Fibroblast of skin of scalp (primary cell): ENCODE measurements at regions not wholly inside any gene's neighbourhood (a gene's known extent, or its start where the extent isn't known, plus 50 kb on each side); places are given as distances from the start of the nearest gene placed in this dataset.
"Not testable (repeated sequence)": the region's sequence is repeated elsewhere in the genome, so short reads cannot be mapped to it uniquely, and the experiment has no call there.

Experiments used
- DNase-seq: peaks from one replicate; pipeline ENCODE4 v3.0.0-alpha.2; 2013

GRCh38 chr1:166507347-166507746 is 331.9 kb upstream of the POGK start:
- DNase-seq: no peak

- no peak for DNase-seq
Observed at GRCh38 chr1:166511761-166512160, 327.5 kb upstream of the POGK start.

DNA sequence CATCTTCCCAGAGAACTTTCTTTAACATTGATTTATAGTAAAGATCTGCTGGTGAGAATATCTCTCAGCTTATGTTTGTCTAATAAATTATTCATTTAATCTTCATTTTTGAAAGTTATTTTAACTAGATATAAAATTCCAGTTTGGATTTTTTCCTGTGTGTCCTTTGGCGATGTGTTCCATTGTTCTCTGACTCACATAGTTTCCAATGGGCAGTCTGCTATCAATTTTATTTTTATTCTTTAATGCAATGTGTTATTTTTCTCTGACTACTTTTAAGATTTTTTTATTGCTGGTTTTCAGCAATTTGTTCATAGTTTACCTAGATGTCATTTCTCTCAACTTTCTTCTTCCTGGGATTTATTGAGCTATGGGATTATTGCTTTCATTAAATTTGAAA is 325.2 kb upstream of the POGK start:
- no peak for DNase-seq

- DNase-seq: no peak
Observed at GRCh38 chr1:166527752-166528151, 311.5 kb upstream of the POGK start.

GRCh38 chr1:166538646-166539045 is 300.6 kb upstream of the POGK start:
- DNase-seq: no peak

DNA sequence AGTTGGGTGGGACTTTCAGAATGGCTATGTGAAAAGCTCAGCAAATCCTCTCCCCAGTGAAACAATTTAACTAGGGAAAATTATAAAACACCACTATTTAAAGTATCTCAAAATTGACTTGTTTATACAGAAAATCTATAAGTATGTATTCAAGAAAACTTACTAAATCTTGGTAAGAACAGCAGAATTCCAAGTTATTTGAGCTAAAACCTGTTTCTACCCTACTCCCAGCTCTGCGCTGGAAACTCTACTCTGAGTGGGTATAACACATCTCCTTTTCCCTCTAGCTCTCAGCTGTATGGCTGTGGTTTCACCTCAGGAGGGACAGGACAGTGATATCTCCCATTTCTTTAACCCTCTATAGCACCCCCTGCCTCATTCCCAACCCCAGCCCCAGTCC is 295.2 kb upstream of the POGK start:
- DNase-seq: no peak

DNA sequence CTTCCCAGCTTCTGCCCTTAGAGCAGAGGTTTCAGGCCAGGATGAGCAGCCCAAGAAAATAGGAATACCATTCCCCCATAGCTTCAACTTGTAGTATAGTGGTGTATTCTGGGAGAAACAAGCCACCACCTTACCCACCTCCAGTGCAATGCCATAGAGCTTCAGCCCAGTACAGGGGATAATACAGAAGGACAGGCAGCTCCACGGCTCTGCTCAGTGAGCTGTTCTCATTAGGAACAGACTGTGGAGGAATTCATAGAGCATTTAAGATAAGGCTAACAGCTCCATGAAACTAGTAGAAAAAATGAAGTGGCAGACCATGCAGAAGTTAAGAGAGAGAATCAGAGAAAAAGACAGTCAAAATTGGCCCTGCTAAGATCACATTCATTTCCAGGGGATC is 294.7 kb upstream of the POGK start:
- no peak for DNase-seq

DNA sequence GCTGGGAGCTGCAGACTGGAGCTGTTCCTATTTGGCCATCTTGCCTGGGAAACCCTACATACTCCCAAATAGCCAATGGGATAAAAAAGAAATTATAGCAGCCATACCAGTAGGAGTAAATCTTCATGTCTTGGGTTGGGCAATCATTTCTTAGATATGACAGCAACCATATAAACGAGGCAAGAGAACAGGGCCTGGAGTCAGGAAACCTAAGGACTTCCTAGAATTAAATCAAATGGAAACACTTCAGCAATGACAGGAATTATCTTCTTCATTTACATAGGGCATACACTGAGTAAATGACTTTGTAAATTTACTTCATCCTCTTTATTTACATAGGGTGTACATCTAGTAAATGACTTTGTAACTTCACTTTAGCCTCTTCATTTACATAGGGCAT is 286.6 kb upstream of the POGK start:
- no peak for DNase-seq

DNA sequence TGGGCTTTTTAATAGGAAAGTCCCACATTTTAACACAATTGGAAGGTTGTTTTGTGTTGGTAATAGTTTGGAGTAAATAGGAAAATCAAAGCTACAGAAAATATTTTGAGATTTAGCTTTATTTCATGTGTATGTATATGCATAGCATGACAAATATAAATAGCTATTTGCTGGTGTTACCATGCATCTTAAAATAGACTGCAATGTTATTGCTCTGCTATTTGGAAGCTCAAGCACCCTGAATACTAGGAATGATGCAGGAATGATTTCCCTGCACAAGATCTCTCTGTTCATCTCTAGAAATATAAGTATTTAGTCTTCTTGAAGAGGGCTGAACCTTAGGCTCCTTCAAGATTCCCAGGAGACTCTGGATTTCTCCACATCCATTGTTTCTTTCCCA is 268.3 kb upstream of the POGK start:
- DNase-seq: no peak

GRCh38 chr1:166573199-166573598 is 266.1 kb upstream of the POGK start:
- no peak for DNase-seq

DNA sequence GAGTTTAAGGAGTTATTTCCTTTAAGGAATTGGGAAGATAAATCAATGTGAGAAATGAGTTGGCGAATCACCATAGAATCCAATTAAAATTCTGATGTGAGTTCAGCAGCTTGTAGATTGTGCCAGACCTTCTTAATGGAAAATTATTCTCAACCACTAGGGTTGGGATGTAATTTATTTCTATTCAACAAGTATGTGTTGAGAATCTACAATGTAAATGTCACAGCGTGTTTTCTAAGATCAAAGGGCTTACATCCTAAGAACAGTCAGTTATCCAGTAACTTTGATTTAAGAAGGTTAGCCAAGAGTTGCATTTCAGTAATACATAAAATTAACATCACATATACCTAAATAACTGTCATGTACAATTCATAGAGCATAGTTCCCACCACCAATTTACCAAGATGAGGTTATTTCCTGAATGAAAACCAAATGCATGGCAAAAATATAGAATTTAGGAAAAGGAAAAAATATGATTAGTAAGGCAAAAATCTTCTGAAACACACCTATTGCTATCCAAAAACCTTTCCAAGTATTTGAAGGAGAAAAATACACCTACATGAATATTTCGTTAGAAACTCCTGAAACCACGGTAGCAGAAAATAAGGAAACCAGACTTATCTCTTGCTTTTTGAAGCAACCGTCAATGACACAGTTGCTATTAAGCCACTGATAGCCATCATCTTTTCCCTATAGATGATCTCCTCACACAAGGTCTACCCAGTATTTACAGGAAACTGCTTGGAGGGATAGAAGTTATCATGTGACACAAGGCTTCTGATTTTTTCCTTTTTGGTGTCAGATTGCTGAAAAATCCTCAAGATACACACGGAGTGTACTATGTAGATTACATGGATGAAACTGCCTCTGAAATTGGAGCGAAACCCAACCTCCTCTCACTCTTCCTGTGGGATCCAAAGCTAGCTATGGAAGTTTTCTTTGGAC is 259.4 kb upstream of the POGK start:
- DNase-seq: no peak

- no peak for DNase-seq
Observed at GRCh38 chr1:166588741-166589140, 250.5 kb upstream of the POGK start.

GRCh38 chr1:166590161-166590560 is 249.1 kb upstream of the POGK start:
- no peak for DNase-seq

DNA sequence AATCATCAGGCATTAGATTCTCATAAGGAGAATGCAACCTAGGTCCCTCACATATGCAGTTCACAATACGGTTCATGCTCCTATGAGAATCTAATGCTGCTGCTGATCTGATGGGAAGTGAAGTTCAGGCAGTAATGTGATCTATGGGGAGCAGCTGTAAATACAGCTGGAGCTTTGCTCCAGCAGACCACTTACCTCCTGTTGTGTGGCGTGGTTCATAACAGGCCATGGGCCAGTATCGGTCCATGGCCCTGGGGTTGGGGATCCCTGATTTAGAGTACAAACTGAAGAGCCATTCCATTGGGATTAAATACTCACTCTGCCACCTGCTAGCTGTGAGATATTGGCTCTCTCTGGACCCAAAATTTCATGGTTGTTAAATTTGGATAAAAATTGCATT is 244.6 kb upstream of the POGK start:
- no peak for DNase-seq

- no peak for DNase-seq
Observed at GRCh38 chr1:166597516-166597915, 241.8 kb upstream of the POGK start.

DNA sequence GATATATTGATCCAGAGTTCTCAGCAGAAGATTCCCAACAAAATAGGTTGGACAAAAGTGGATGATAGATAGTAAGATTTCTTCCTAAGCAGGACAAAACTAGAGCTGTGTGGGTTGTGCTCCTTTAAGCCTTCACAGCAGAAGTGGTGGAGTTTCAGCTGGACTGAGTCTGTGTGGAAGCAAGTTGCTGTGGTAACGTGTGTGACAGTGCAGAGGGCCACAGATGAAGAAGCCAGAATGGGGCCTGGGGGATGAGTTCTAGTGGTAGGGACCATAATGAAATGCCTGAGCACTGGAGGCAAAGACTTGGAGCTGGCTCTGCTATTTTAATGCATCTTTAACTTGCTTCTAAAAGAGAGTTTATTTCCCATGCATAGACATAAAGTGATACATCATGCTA is 238.7 kb upstream of the POGK start:
- DNase-seq: no peak

DNA sequence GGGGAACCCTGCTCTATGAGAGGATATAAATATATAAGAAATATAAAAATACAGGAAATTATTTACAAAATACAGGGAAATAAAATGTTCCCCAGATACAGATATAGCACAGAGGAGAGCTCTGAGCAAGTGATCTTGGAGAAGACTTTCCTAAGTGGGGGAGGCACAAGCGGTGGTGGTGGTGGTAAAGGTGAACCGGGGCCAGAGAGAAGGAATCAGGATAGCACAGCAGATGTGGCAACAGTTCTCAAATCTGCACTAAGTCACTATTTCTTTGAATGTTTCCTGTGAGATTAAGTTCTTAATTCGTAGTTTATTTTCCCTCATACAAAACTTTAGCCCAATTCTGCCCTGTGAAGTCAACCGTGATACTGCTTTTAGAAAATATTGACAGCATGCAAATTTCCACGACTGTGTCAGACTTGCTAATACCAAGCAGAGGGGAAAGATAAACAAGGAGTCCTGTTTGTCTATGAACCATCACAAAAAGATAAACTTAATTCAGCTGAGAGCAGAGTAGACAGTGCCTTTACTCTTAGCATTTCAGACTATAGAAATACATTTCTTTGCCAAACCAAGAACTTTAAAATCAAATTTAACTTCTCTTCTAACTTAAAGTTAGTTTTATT is 237.5 kb upstream of the POGK start:
- no peak for DNase-seq

GRCh38 chr1:166602801-166603200 is 236.5 kb upstream of the POGK start:
- DNase-seq: not testable (repeated sequence)

- DNase-seq: no peak
Observed at GRCh38 chr1:166603296-166603695, 236.0 kb upstream of the POGK start.

GRCh38 chr1:166605137-166605536 is 234.1 kb upstream of the POGK start:
- no peak for DNase-seq

DNA sequence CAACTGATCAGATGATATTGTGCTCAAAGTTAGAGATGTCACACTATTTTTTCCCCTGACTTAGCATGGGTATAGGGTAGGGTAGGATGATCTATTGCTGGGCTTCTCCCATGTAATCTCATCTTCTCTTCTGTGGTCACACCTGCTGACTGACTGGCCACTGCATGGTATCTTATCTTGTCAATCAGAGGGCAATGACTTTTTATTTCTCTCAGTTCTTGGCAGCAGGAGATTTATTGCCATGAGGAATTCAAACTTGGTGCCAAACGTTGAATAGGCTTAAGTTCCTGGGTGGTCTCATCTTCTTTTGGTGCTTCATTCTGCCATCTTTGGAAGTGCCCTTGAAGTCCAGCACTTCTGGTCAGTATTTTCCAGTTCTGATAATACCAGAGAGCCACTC is 226.4 kb upstream of the POGK start:
- no peak for DNase-seq

DNA sequence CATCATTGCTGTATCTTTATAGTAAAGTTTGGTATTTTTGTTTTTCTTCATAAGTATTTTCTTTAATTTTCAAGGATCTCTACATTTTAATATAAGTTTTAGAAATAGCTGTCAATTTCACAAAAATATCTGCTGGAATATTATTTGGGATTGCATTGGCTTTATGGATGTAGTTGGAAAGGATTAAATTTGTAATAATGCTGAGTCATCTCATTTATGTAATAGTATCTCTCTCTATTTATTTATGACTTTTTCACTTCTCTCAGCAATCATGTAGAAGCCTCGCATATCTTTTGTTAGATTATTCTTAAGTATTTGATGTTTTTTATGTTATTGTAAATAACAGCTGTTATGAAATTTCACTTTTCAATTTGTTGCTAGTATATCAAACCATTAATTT is 223.1 kb upstream of the POGK start:
- DNase-seq: no peak

DNA sequence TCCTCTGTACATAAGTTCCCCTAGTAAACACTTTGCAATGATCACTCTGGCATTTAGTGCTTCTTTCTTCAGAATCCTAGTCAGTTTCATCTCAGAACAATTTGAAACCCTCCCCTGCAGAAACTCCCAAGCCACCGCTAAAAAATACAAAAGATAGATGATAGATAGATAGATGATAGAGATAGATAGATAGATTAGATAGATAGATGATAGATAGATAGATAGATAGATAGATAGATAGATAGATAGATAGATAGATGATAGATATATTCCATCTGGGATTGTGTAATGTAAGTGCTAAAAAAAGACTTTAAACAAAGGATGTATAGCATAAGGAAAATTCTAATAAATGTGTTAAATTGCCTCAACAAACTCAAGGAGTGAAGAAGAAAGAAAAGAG is 212.6 kb upstream of the POGK start:
- DNase-seq: no peak

- no peak for DNase-seq
Observed at GRCh38 chr1:166627558-166627957, 211.7 kb upstream of the POGK start.
